Neural cell (in vitro differentiated cells): ENCODE measurements at regions not wholly inside any gene's neighbourhood (a gene's known extent, or its start where the extent isn't known, plus 50 kb on each side); places are given as distances from the start of the nearest gene placed in this dataset.

Experiments used
- H2AFZ ChIP-seq: fragments of 200-600, 300-800 bp; sonication (generic), shearing (Covaris generic); 2 replicates; pipeline ENCODE4 v1.6.0; 2014; ENCODE audit warnings: low read depth, mild to moderate bottlenecking, antibody characterized with exemption, low read length, moderate library complexity
- H3F3A ChIP-seq: fragments of 200-600 bp; shearing (Covaris generic); 2 replicates; pipeline ENCODE4 v1.6.1; 2016; ENCODE audit warnings: mild to moderate bottlenecking, moderate library complexity, mixed read lengths, antibody characterized with exemption, low read length; ENCODE audit not compliant: insufficient read depth, poor library complexity, severe bottlenecking
- H3K27ac ChIP-seq: fragments of 200-600, 300-800 bp; sonication (generic), shearing (Covaris generic); 2 replicates; pipeline ENCODE4 v1.5.1; 2014; ENCODE audit warnings: mild to moderate bottlenecking, low read length, moderate library complexity
- H3K27me3 ChIP-seq: fragments of 300-800, 200-600 bp; sonication (generic), shearing (Covaris generic); 2 replicates; pipeline ENCODE4 v1.6.0; 2014; ENCODE audit warnings: mild to moderate bottlenecking, low read depth, low read length, moderate library complexity; ENCODE audit not compliant: insufficient read depth
- H3K36me3 ChIP-seq: fragments of 300-800, 200-600 bp; sonication (generic), shearing (Covaris generic); 2 replicates; pipeline ENCODE4 v1.5.1; 2014; ENCODE audit warnings: mild to moderate bottlenecking, antibody characterized with exemption, low read length, moderate library complexity; ENCODE audit not compliant: insufficient read depth
- H3K4me2 ChIP-seq: fragments of 300-800, 200-600 bp; sonication (generic), shearing (Covaris generic); 2 replicates; pipeline ENCODE4 v1.6.0; 2014; ENCODE audit warnings: mild to moderate bottlenecking, low read length
- H3K4me3 ChIP-seq: fragments of 300-800, 200-600 bp; sonication (generic), shearing (Covaris generic); 2 replicates; pipeline ENCODE4 v1.5.1; 2014; ENCODE audit warnings: mild to moderate bottlenecking, low read length, moderate library complexity
- H3K79me2 ChIP-seq: fragments of 200-600 bp; shearing (Covaris generic); replicated peaks from 2 replicates; pipeline ENCODE4 v1.6.0; 2014; ENCODE audit warnings: mild to moderate bottlenecking, low read length, moderate library complexity; ENCODE audit not compliant: insufficient read depth
- H3K9ac ChIP-seq: fragments of 300-800, 200-600 bp; sonication (generic), shearing (Covaris generic); 2 replicates; pipeline ENCODE4 v1.6.1; 2016; ENCODE audit warnings: mild to moderate bottlenecking, low read length, mixed read lengths
- H3K9me2 ChIP-seq: fragments of 200-600 bp; shearing (Covaris generic); 2 replicates; pipeline ENCODE4 v1.6.1; 2016; ENCODE audit warnings: mild to moderate bottlenecking, low read length, mixed read lengths; ENCODE audit not compliant: insufficient read depth
- H3K9me3 ChIP-seq: fragments of 200-600, 300-800 bp; sonication (generic), shearing (Covaris generic); 2 replicates; pipeline ENCODE4 v1.6.1; 2016; ENCODE audit warnings: mild to moderate bottlenecking, mixed run types, low read length, moderate library complexity, mixed read lengths
- H4K20me1 ChIP-seq: fragments of 200-600 bp; shearing (Covaris generic); 2 replicates; pipeline ENCODE4 v1.6.1; 2016; ENCODE audit warnings: mild to moderate bottlenecking, mixed run types; ENCODE audit not compliant: insufficient read depth
- EP300 ChIP-seq: fragments of 450-650 bp; conservative IDR thresholded peaks from 2 replicates; pipeline ENCODE4 v1.6.1; 2014; ENCODE audit warnings: antibody characterized with exemption, mild to moderate bottlenecking, moderate library complexity; ENCODE audit not compliant: poor library complexity, severe bottlenecking
- EZH2 ChIP-seq: fragments of 200-600, 300-800 bp; shearing (Covaris generic), sonication (generic); IDR thresholded peaks from 2 replicates; pipeline ENCODE4 v1.6.1; 2014; ENCODE audit warnings: antibody characterized with exemption, low read length, borderline replicate concordance, mild to moderate bottlenecking; ENCODE audit not compliant: insufficient read depth, poor library complexity, severe bottlenecking
- MXI1 ChIP-seq: fragments of 450-650 bp; conservative IDR thresholded peaks from 2 replicates; pipeline ENCODE4 v1.6.1; 2014; ENCODE audit warnings: antibody characterized with exemption, mild to moderate bottlenecking; ENCODE audit not compliant: poor library complexity, severe bottlenecking
- POLR2AphosphoS5 ChIP-seq: IDR thresholded peaks from 2 replicates; pipeline ENCODE4 v1.6.1; 2012
- RAD21 ChIP-seq: fragments of 450-650 bp; conservative IDR thresholded peaks from 2 replicates; pipeline ENCODE4 v1.6.1; 2014; ENCODE audit warnings: antibody characterized with exemption, mild to moderate bottlenecking, moderate library complexity
- SMC3 ChIP-seq: fragments of 450-650 bp; conservative IDR thresholded peaks from 2 replicates; pipeline ENCODE4 v1.6.1; 2014; ENCODE audit warnings: antibody characterized with exemption, mild to moderate bottlenecking, moderate library complexity; ENCODE audit not compliant: poor library complexity
- TAF1 ChIP-seq: IDR thresholded peaks from 2 replicates; pipeline ENCODE4 v1.6.1; 2012; ENCODE audit warnings: low read depth
- TF ChIP-seq, protein P1 (sequence below): IDR thresholded peaks from 2 replicates; pipeline ENCODE4 v1.6.1; 2012; ENCODE audit warnings: borderline replicate concordance
- TF ChIP-seq, protein P2 (sequence below): fragments of 450-650 bp; IDR thresholded peaks from 2 replicates; pipeline ENCODE4 v1.5.1; 2014; ENCODE audit warnings: antibody characterized with exemption, mild to moderate bottlenecking, moderate library complexity; ENCODE audit not compliant: poor library complexity, severe bottlenecking

- Histone ChIP-seq H3K9me2 (no peaks in the 10 kb centered on the region), H3K79me2 (no peaks in the 10 kb centered on the region), H3F3A (no peaks in the 10 kb centered on the region), H3K36me3 (no peaks in the 10 kb centered on the region), H3K27ac (no peak overlapping the region), H3K27me3 (no peaks in the 10 kb centered on the region), H3K9ac (no peak overlapping the region), H3K4me2 (no peak overlapping the region), H3K9me3 (no peaks in the 10 kb centered on the region), H3K4me3 (no peak overlapping the region), H2AFZ (no peak overlapping the region), H4K20me1 (no peaks in the 10 kb centered on the region)
- TF ChIP-seq TAF1 (no peak), EZH2 (no peak), MXI1 (no peak), EP300 (no peak), RAD21 (no peak), POLR2AphosphoS5 (no peak), SMC3 (no peak)
- TF ChIP-seq, protein P1, sequence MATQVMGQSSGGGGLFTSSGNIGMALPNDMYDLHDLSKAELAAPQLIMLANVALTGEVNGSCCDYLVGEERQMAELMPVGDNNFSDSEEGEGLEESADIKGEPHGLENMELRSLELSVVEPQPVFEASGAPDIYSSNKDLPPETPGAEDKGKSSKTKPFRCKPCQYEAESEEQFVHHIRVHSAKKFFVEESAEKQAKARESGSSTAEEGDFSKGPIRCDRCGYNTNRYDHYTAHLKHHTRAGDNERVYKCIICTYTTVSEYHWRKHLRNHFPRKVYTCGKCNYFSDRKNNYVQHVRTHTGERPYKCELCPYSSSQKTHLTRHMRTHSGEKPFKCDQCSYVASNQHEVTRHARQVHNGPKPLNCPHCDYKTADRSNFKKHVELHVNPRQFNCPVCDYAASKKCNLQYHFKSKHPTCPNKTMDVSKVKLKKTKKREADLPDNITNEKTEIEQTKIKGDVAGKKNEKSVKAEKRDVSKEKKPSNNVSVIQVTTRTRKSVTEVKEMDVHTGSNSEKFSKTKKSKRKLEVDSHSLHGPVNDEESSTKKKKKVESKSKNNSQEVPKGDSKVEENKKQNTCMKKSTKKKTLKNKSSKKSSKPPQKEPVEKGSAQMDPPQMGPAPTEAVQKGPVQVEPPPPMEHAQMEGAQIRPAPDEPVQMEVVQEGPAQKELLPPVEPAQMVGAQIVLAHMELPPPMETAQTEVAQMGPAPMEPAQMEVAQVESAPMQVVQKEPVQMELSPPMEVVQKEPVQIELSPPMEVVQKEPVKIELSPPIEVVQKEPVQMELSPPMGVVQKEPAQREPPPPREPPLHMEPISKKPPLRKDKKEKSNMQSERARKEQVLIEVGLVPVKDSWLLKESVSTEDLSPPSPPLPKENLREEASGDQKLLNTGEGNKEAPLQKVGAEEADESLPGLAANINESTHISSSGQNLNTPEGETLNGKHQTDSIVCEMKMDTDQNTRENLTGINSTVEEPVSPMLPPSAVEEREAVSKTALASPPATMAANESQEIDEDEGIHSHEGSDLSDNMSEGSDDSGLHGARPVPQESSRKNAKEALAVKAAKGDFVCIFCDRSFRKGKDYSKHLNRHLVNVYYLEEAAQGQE, result no peak
- TF ChIP-seq, protein P2, sequence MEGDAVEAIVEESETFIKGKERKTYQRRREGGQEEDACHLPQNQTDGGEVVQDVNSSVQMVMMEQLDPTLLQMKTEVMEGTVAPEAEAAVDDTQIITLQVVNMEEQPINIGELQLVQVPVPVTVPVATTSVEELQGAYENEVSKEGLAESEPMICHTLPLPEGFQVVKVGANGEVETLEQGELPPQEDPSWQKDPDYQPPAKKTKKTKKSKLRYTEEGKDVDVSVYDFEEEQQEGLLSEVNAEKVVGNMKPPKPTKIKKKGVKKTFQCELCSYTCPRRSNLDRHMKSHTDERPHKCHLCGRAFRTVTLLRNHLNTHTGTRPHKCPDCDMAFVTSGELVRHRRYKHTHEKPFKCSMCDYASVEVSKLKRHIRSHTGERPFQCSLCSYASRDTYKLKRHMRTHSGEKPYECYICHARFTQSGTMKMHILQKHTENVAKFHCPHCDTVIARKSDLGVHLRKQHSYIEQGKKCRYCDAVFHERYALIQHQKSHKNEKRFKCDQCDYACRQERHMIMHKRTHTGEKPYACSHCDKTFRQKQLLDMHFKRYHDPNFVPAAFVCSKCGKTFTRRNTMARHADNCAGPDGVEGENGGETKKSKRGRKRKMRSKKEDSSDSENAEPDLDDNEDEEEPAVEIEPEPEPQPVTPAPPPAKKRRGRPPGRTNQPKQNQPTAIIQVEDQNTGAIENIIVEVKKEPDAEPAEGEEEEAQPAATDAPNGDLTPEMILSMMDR, result no peak
These were observed 2015.9 kb downstream of the PCDH7 start for GRCh38 chr4:32735856-32736590.

- TF ChIP-seq, protein P2, result no peak
- TF ChIP-seq MXI1 (no peak), TAF1 (no peak), EZH2 (no peak), EP300 (no peak), RAD21 (no peak)
- TF ChIP-seq, protein P1, result no peak
- Histone ChIP-seq H3K27me3 (no peaks in the 10 kb centered on the region), H3K4me2 (no peak overlapping the region), H4K20me1 (no peaks in the 10 kb centered on the region), H3K27ac (no peak overlapping the region), H3K4me3 (no peak overlapping the region), H3K79me2 (no peaks in the 10 kb centered on the region), H3K9ac (no peak overlapping the region), H2AFZ (no peak overlapping the region), H3F3A (no peaks in the 10 kb centered on the region), H3K9me3 (no peaks in the 10 kb centered on the region), H3K36me3 (no peaks in the 10 kb centered on the region), H3K9me2 (no peaks in the 10 kb centered on the region)
These were observed 2024.0 kb downstream of the PCDH7 start for GRCh38 chr4:32744211-32744610.
